Mesenchymal stem cell (in vitro differentiated cells and primary cell): ENCODE measurements at regions not wholly inside any gene's neighbourhood (a gene's known extent, or its start where the extent isn't known, plus 50 kb on each side); places are given as distances from the start of the nearest gene placed in this dataset.

Experiments used
- DNase-seq: peaks from one replicate; pipeline ENCODE4 v3.0.0-alpha.2; 2013
- H2AFZ ChIP-seq: one replicate; pipeline ENCODE4 v1.6.1; 2013; ENCODE audit warnings: low read depth, mild to moderate bottlenecking, control low read depth, inconsistent platforms, low read length, moderate library complexity
- H2AK5ac ChIP-seq: 2 replicates; pipeline ENCODE4 v1.6.1; 2013; ENCODE audit warnings: low read length, moderate library complexity, mild to moderate bottlenecking, inconsistent platforms; ENCODE audit not compliant: severe bottlenecking
- H2BK120ac ChIP-seq: one replicate; pipeline ENCODE4 v1.6.1; 2013; ENCODE audit warnings: low read depth, mild to moderate bottlenecking, inconsistent platforms, low read length, moderate library complexity
- H2BK12ac ChIP-seq, 2 experiments: one replicate each; pipeline ENCODE4 v1.6.1; 2013; ENCODE audit warnings: inconsistent platforms in 2 of 2, low read length in 2 of 2, mild to moderate bottlenecking in 2 of 2, moderate library complexity in 2 of 2, control low read depth in 1 of 2
- H2BK15ac ChIP-seq: one replicate; pipeline ENCODE4 v1.6.1; 2013; ENCODE audit warnings: mild to moderate bottlenecking, low read depth, inconsistent platforms; ENCODE audit not compliant: poor library complexity, severe bottlenecking
- H2BK5ac ChIP-seq: 2 replicates; pipeline ENCODE4 v1.6.1; 2013; ENCODE audit warnings: low read depth, mild to moderate bottlenecking, low read length, control low read depth, inconsistent platforms; ENCODE audit not compliant: poor library complexity, severe bottlenecking
- H3K14ac ChIP-seq, 2 experiments: one replicate each; pipeline ENCODE4 v1.6.1; 2013; ENCODE audit warnings: inconsistent platforms in 2 of 2, low read length in 2 of 2, control low read depth in 1 of 2, mild to moderate bottlenecking in 1 of 2, moderate library complexity in 1 of 2
- H3K18ac ChIP-seq, 2 experiments: one replicate each; pipeline ENCODE4 v1.6.1; 2013; ENCODE audit warnings: inconsistent platforms in 2 of 2, low read length in 2 of 2, control low read depth in 1 of 2, low read depth in 1 of 2, mild to moderate bottlenecking in 1 of 2
- H3K23ac ChIP-seq, 2 experiments: one replicate each; pipeline ENCODE4 v1.6.1; 2013; ENCODE audit warnings: inconsistent platforms in 2 of 2, low read length in 2 of 2, mild to moderate bottlenecking in 2 of 2, moderate library complexity in 2 of 2, control low read depth in 1 of 2
- H3K27ac ChIP-seq: 2 replicates; pipeline ENCODE4 v1.5.1; 2013; ENCODE audit warnings: mild to moderate bottlenecking, moderate library complexity, low read length, control low read depth, inconsistent platforms; ENCODE audit not compliant: poor library complexity, severe bottlenecking
- H3K27me3 ChIP-seq, 2 experiments: 2 replicates each; pipeline versions ENCODE4 v1.6.1 to v1.7.0; 2013; ENCODE audit warnings: low read length in 2 of 2, mild to moderate bottlenecking in 2 of 2, moderate library complexity in 2 of 2, control low read depth in 1 of 2, inconsistent platforms in 1 of 2; ENCODE audit not compliant: control insufficient read depth in 1 of 2, insufficient read depth in 1 of 2
- H3K36me3 ChIP-seq, 2 experiments: 2 replicates each; pipeline versions ENCODE4 v1.6.1 to v1.7.0; 2013; ENCODE audit warnings: low read length in 2 of 2, control low read depth in 1 of 2, inconsistent platforms in 1 of 2, low read depth in 1 of 2, mild to moderate bottlenecking in 1 of 2; ENCODE audit not compliant: insufficient read depth in 2 of 2, control insufficient read depth in 1 of 2
- H3K4ac ChIP-seq, 2 experiments: one replicate each; pipeline ENCODE4 v1.6.1; 2013; ENCODE audit warnings: inconsistent platforms in 2 of 2, low read length in 2 of 2, mild to moderate bottlenecking in 2 of 2, moderate library complexity in 2 of 2, control low read depth in 1 of 2, low read depth in 1 of 2
- H3K4me1 ChIP-seq: 2 replicates; pipeline ENCODE4 v1.6.1; 2013; ENCODE audit warnings: low read depth, low read length, control low read depth; ENCODE audit not compliant: control insufficient read depth, insufficient read depth
- H3K4me2 ChIP-seq: 2 replicates; pipeline ENCODE4 v1.6.1; 2013; ENCODE audit warnings: low read length, mild to moderate bottlenecking, inconsistent platforms; ENCODE audit not compliant: poor library complexity, severe bottlenecking
- H3K4me3 ChIP-seq, 2 experiments: 2 replicates each; pipeline versions ENCODE4 v1.5.1 to v1.7.0; 2013; ENCODE audit warnings: low read length in 2 of 2, mild to moderate bottlenecking in 2 of 2, control low read depth in 1 of 2, low read depth in 1 of 2; ENCODE audit not compliant: insufficient read depth in 1 of 2
- H3K79me1 ChIP-seq: replicated peaks from 2 replicates; pipeline ENCODE4 v1.6.1; 2013; ENCODE audit warnings: mild to moderate bottlenecking, control low read depth, low read length, inconsistent platforms; ENCODE audit not compliant: poor library complexity, severe bottlenecking
- H3K9ac ChIP-seq: 2 replicates; pipeline ENCODE4 v1.7.0; 2013; ENCODE audit warnings: mild to moderate bottlenecking, low read length, moderate library complexity
- H3K9me3 ChIP-seq: 2 replicates; pipeline ENCODE4 v1.7.0; 2013; ENCODE audit warnings: mild to moderate bottlenecking, low read length; ENCODE audit not compliant: control insufficient read depth
- H4K8ac ChIP-seq: one replicate; pipeline ENCODE4 v1.6.1; 2013; ENCODE audit warnings: inconsistent platforms, mild to moderate bottlenecking, low read length, moderate library complexity
- H4K91ac ChIP-seq: one replicate; pipeline ENCODE4 v1.6.1; 2013; ENCODE audit warnings: mild to moderate bottlenecking, low read length, inconsistent platforms
- WGBS: methylation state at CpG from one replicate; pipeline ENCODE4 v1.1.7; 2013; ENCODE audit warnings: mixed read lengths; 5-methylcytosine and 5-hydroxymethylcytosine counted together

DNA sequence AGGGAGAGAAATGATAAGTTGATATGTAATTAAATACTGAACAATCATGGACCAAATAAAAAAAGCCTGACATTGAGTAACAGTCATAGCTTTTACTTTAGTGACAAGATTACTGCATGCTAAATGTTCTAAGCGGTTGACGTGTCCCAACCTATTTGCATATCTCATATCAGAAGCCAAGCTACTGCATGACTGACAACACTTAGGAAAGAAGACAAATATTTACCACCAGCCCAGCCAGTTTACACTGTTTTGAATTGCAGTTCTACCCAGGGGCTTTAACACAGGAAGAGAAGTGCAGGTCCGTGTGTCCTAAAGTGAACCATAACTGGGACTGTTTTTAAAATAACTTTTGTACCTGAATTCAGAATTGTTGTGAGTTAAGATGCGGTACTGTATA lies 219.9 kb downstream of the PRDM9 start:
- Histone ChIP-seq H3K23ac (no peak overlapping the region), H3K14ac (no peak overlapping the region), H3K36me3 (no peaks in the 10 kb centered on the region), H3K18ac (no peak overlapping the region), H2BK12ac (no peak overlapping the region), H2AK5ac (no peak overlapping the region), H3K4me3 (no peak overlapping the region), H2BK15ac (no peak overlapping the region), H3K9ac (no peak overlapping the region), H2AFZ (no peak overlapping the region), H2BK120ac (no peak overlapping the region), H3K9me3 (no peaks in the 10 kb centered on the region), H3K4me2 (no peak overlapping the region), H3K27ac (no peak overlapping the region), H3K79me1 (no peaks in the 10 kb centered on the region), H3K27me3 (no peaks in the 10 kb centered on the region), H3K4ac (no peak overlapping the region), H4K8ac (no peak overlapping the region), H4K91ac (no peak overlapping the region), H3K4me1 (no peaks in the 10 kb centered on the region), H2BK5ac (no peak overlapping the region)
- no peak for DNase-seq
- 51% methylated on average over 3 of the region's 4 CpGs for whole genome bisulfite sequencing

DNA sequence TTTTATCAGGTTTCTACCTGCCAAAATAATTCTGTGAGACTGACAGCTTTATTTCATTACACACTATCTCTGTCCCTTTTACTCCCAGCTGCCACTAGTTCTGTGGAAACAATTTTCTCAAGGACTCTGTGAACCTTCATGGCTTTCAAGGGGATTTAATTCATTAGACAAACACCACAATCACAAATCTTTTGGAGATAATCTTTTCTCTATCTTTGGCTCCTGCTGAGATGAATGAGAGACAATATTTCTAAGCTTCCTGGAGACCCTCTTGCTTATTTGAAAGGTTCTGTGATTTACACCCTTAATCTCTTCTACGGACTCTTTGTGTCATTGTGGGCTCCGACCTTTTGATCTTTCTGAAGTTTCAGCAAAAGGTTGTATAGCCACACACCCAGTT lies 222.6 kb downstream of the PRDM9 start:
- Histone ChIP-seq H3K79me1 (no peaks in the 10 kb centered on the region), H4K91ac (no peak overlapping the region)
- 30% methylated on average over 2 of the region's 2 CpGs for WGBS

DNA sequence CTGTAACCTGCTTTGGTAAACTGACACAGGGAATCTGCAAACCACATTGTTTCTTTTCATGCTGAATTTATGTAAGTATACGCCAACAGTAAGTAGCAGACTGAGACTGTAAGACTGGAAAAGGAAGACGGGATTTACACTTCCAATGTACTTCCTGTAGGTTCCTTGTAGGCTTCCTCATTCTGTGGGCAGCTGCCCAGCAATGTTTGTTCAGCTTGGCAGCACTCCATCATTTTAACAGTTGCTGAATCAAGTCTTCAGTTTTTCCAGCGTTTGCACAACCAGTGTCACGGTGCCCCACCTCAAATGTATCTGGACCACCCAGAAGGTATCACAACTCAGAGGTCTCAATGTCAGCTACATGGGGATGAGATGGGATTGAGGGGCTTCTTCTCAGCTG lies 232.6 kb downstream of the PRDM9 start:
- H3K4me2 ChIP-seq, result no peak overlapping the region
- H4K91ac ChIP-seq, result no peak overlapping the region
- no peak for DNase-seq
- H3K9ac ChIP-seq, result no peak overlapping the region
- no peaks in the 10 kb centered on the region for H3K4me1 ChIP-seq
- H2BK12ac ChIP-seq, result no peak overlapping the region
- no peak overlapping the region for H3K4ac ChIP-seq
- no peak overlapping the region for H4K8ac ChIP-seq
- no peaks in the 10 kb centered on the region for H3K27me3 ChIP-seq
- no peaks in the 10 kb centered on the region for H3K79me1 ChIP-seq
- no peak overlapping the region for H2BK120ac ChIP-seq
- H3K27ac ChIP-seq, result no peak overlapping the region
- 90% methylated on average over 4 of the region's 4 CpGs for WGBS
- H3K9me3 ChIP-seq, result no peaks in the 10 kb centered on the region
- H2BK5ac ChIP-seq, result no peak overlapping the region
- no peak overlapping the region for H3K23ac ChIP-seq
- no peak overlapping the region for H2BK15ac ChIP-seq
- H3K4me3 ChIP-seq, result no peak overlapping the region
- no peak overlapping the region for H2AFZ ChIP-seq
- no peak overlapping the region for H2AK5ac ChIP-seq
- no peaks in the 10 kb centered on the region for H3K36me3 ChIP-seq
- no peak overlapping the region for H3K18ac ChIP-seq
- no peak overlapping the region for H3K14ac ChIP-seq

More for the DNA sequence above, 222.6 kb downstream of the PRDM9 start:
- no peak overlapping the region for H3K14ac ChIP-seq
- no peak overlapping the region for H3K27ac ChIP-seq
- no peak overlapping the region for H2AFZ ChIP-seq
- H2BK5ac ChIP-seq, result no peak overlapping the region
- no peak overlapping the region for H2BK120ac ChIP-seq
- H3K27me3 ChIP-seq, result no peaks in the 10 kb centered on the region
- H2BK15ac ChIP-seq, result no peak overlapping the region
- H4K8ac ChIP-seq, result no peak overlapping the region
- no peak overlapping the region for H3K4me2 ChIP-seq
- H3K4me1 ChIP-seq, result no peaks in the 10 kb centered on the region
- H3K4me3 ChIP-seq, result no peak overlapping the region
- no peaks in the 10 kb centered on the region for H3K9me3 ChIP-seq
- H3K18ac ChIP-seq, result no peak overlapping the region
- no peak overlapping the region for H3K9ac ChIP-seq
- H3K4ac ChIP-seq, result no peak overlapping the region
- DNase-seq, result no peak
- H2BK12ac ChIP-seq, result no peak overlapping the region
- no peaks in the 10 kb centered on the region for H3K36me3 ChIP-seq
- H2AK5ac ChIP-seq, result no peak overlapping the region
- no peak overlapping the region for H3K23ac ChIP-seq

DNA sequence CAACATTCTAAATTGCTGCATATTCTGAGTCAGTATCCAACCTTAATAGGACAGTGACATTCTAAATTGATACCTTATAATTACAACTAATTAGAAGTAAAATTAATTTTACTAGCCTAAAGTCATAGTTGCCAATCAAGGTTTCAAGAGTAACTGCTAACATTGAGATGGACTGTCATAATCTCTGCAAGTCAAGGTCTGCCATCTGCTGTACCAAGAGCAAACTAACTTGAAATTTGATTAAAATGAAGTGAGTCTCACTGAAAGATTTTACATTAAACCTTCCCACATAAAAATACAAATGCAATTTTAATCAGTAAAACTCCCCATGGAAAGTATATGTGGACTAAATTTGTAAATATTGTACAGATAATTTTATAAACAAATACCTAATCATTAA lies 235.3 kb downstream of the PRDM9 start:
- Histone ChIP-seq H3K9me3 (no peaks in the 10 kb centered on the region), H3K14ac (no peak overlapping the region), H2AFZ (no peak overlapping the region), H4K91ac (no peak overlapping the region), H2AK5ac (no peak overlapping the region), H3K79me1 (no peaks in the 10 kb centered on the region), H3K9ac (no peak overlapping the region), H3K4me3 (no peak overlapping the region), H3K36me3 (no peaks in the 10 kb centered on the region), H3K23ac (no peak overlapping the region), H2BK5ac (no peak overlapping the region), H3K18ac (no peak overlapping the region), H3K27ac (no peak overlapping the region), H3K4me2 (no peak overlapping the region), H3K4ac (no peak overlapping the region), H4K8ac (no peak overlapping the region), H3K4me1 (no peaks in the 10 kb centered on the region), H3K27me3 (no peaks in the 10 kb centered on the region), H2BK12ac (no peak overlapping the region), H2BK15ac (no peak overlapping the region), H2BK120ac (no peak overlapping the region)
- no peak for DNase-seq
